Transverse colon (tissue), 4 donors: ENCODE measurements at regions not wholly inside any gene's neighbourhood (a gene's known extent, or its start where the extent isn't known, plus 50 kb on each side); places are given as distances from the start of the nearest gene placed in this dataset.

ENCODE experiments used
- DNase-seq: peaks from one replicate; pipeline ENCODE4 v3.0.0-alpha.2; 2019
- H3K27ac ChIP-seq, 4 donors: fragments of 200-600 bp; sonication (generic); 2 replicates each; pipeline ENCODE4 v1.5.1; 2016 to 2018; ENCODE audit warnings: inconsistent platforms in 4 of 4
- H3K27me3 ChIP-seq: fragments of 200-600 bp; sonication (generic); 2 replicates; pipeline ENCODE4 v1.5.1; 2017; ENCODE audit warnings: inconsistent platforms
- H3K36me3 ChIP-seq, 4 donors: fragments of 200-600 bp; sonication (generic); 2 replicates each; pipeline ENCODE4 v1.5.1; 2017 to 2019; ENCODE audit warnings: inconsistent platforms in 4 of 4
- H3K4me1 ChIP-seq, 4 donors: fragments of 200-600 bp; sonication (generic); 2 replicates each; pipeline ENCODE4 v1.5.1; 2017 to 2020; ENCODE audit warnings: inconsistent platforms in 4 of 4
- H3K4me3 ChIP-seq, 4 donors: fragments of 200-600 bp; sonication (generic); 1 replicate in 1 of 4; 2 replicates in 3 of 4; pipeline versions ENCODE4 v1.5.1 to v1.6.1; 2017 to 2019; ENCODE audit warnings: inconsistent platforms in 4 of 4
- H3K9me3 ChIP-seq, 2 donors: fragments of 200-600 bp; sonication (generic); 2 replicates each; pipeline ENCODE4 v1.5.1; 2017 to 2019; ENCODE audit warnings: inconsistent platforms in 2 of 2
- EP300 ChIP-seq: sonication (generic); formaldehyde crosslinking; IDR thresholded peaks from one replicate; pipeline ENCODE4 v1.6.1; 2017; ENCODE audit warnings: antibody characterized with exemption, low read depth
- POLR2A ChIP-seq: fragments of 450-650 bp; IDR thresholded peaks from one replicate; pipeline ENCODE4 v1.6.1; 2016; ENCODE audit warnings: antibody characterized with exemption, mild to moderate bottlenecking, moderate library complexity
- POLR2AphosphoS5 ChIP-seq, 3 donors: sonication (generic); formaldehyde crosslinking; IDR thresholded peaks; one replicate each; pipeline ENCODE4 v1.6.1; 2016; ENCODE audit warnings: antibody characterized with exemption in 3 of 3
- WGBS, 2 donors: methylation state at CpG; one replicate each; pipeline ENCODE4 v1.1.5; 2018; ENCODE audit warnings: low coverage in 1 of 2; 5-methylcytosine and 5-hydroxymethylcytosine counted together
- in situ Hi-C, 4 donors: fragments of 200-750 bp; cut with MboI; loops; one replicate each; pipeline versions ENCODE4 v1.15.0 to v1.15.1; 2017; ENCODE audit warnings: low sequenced_read_pairs in 3 of 4, low pct_ligation_motif_present in 1 of 4, low pct_unique_long_range_greater_than_20kb in 1 of 4
- intact Hi-C: fragments of 100-400 bp; cut with DNase I; formaldehyde crosslinking; loops from one replicate; pipeline ENCODE4 v1.15.1; 2023; ENCODE audit warnings: low total_unique reads
- TF ChIP-seq, protein P1 (sequence below), 5 experiments: fragments of 200-600 bp in 3 of 5; fragments of 450-650 bp in 2 of 5; sonication (generic) in 3 of 5; IDR thresholded peaks; 1 replicate in 2 of 5; 2 replicates in 3 of 5; pipeline ENCODE4 v1.5.1; 2016 to 2017; ENCODE audit warnings: antibody characterized with exemption in 5 of 5, inconsistent platforms in 3 of 5, mild to moderate bottlenecking in 2 of 5, moderate library complexity in 1 of 5

DNA sequence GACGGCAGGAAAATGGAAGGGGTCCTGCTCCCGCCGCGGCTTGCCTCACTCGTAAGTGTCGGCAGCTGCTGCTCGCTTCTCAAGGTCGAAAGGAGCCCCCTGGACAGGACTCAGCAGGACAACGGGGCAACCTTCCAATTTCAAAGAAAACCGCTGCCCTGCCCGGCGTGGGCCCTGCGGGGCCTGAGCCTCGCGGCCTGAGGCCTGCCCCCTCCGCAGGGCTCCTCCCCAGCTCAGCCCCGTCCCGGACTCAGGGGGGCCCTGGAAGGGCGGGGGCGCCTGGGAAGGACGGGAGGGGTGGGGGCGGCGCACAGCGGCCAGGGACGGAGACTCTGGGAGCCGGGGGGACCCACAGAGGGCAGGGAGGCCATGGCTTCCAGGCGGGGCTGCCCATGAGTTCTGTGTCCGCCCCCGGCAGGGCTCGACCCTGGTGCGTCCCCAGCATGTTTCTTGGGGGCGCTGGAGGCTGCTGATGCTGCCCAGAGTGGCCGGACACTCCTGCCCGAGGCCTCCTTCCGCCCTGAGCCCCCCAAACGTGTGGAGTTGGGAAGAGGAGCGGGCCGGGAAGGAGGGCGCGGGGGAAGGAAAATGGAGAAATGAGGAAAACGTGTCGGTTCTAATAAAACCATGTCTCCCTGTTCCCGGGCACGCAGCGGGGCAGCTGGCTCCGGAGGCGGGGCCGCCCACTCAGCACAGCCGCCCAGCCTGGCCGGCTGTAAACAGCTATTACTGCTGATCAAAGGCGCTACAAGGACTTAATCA lies 114.6 kb downstream of the DLL1 start:
- H3K4me1 ChIP-seq, result peaks cover 0 to 5% (median 0%) of the 10 kb centered on the region in 4 donors
- 68% methylated on average over 39 of the region's 51 CpGs; no CpG with 5 or more reads in 1 of the 2 donors for WGBS, 2 donors
- intact Hi-C loops, result no loop called here
- no peaks in the 10 kb centered on the region for H3K9me3 ChIP-seq
- H3K27ac ChIP-seq, result peak overlapping the region in 1 of 4 donors; percentile 20
- in situ Hi-C loops, result no loop called here
- no peak overlapping the region for H3K4me3 ChIP-seq
- H3K36me3 ChIP-seq, result no peaks in the 10 kb centered on the region
- TF ChIP-seq POLR2A (no peak), POLR2AphosphoS5 (IDR thresholded peaks at IDR 0.05) (no peak)
- H3K27me3 ChIP-seq, result no peaks in the 10 kb centered on the region
- DNase-seq, result no peak

DNA sequence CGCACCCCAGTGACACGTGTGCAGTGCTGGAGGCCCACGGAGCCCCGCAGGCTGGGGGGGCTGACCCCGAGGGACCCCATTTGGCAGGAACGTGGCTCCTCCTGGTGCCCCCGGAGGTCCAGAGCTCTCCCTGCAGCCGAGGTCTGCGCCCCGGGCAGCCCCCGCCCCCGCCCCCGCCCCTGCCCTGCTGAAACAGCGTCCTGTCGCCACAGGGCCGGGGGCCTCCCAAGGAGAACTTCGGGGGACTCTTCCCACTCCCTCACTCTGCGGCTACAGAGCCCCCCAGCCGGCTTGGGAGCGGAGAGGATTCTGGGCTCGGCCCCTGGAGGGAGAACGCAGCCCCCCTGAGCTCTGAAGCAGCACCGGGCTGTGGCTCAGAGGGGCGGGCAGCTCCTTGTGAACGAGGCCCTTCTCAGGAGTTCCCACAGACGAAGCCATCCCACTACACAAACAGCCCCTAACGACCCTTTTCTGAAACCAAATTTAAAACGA lies 115.2 kb downstream of the DLL1 start:
- intact Hi-C loops, result no loop called here
- WGBS, 2 donors, result 79% methylated on average over 27 of the region's 28 CpGs; no CpG with 5 or more reads in 1 of the 2 donors

DNA sequence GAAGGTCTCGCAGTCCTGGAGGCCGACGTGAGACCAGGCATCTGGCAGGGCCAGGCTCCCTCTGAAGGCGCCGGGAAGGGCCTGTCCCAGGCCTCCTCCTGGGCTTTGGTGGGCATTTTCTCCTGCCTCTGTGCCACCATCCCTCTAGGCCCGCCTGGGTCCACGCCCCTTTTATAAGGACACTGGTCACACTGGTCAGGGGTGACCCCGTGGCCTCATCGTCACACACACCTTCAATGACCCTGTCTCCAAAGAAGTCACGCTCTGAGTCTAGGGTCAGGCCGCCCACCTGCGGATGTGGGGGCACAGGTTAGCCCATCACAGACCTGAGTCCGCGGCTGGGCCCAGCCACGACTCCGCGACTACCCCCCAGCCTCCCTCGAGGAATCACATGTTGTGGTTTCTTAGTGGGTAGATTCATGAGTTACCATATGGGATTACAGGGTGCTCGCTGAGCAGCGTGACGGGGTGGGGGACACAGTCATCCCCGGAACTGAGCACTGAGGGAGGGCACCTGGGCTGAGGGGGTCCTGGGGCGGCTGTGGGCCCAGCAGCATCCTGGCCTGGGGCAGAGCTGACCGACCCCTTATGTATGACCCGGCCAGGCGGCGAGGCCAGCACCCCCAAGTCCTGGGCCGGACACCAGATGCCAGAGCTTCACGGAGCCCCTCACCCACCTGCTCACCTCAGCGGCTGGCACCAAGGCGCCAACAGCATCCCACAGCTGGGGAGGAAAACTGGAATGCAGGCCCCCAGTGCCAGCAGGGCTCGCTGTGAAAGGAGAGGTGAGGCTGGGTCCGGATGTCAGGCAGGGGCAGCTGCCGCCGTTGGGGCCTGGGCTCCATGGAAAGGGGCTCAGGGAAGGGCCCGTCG lies 115.9 kb downstream of the DLL1 start:
- in situ Hi-C loops, result no loop called here
- no peaks in the 10 kb centered on the region for H3K9me3 ChIP-seq
- peaks cover 0 to 5% (median 0%) of the 10 kb centered on the region in 4 donors for H3K4me1 ChIP-seq
- H3K27me3 ChIP-seq, result no peaks in the 10 kb centered on the region
- peak overlapping the region in 1 of 4 donors; percentile 58 for H3K27ac ChIP-seq
- no peaks in the 10 kb centered on the region for H3K36me3 ChIP-seq
- TF ChIP-seq POLR2AphosphoS5 (IDR thresholded peaks at IDR 0.05), result no peak
- TF ChIP-seq, protein P1, sequence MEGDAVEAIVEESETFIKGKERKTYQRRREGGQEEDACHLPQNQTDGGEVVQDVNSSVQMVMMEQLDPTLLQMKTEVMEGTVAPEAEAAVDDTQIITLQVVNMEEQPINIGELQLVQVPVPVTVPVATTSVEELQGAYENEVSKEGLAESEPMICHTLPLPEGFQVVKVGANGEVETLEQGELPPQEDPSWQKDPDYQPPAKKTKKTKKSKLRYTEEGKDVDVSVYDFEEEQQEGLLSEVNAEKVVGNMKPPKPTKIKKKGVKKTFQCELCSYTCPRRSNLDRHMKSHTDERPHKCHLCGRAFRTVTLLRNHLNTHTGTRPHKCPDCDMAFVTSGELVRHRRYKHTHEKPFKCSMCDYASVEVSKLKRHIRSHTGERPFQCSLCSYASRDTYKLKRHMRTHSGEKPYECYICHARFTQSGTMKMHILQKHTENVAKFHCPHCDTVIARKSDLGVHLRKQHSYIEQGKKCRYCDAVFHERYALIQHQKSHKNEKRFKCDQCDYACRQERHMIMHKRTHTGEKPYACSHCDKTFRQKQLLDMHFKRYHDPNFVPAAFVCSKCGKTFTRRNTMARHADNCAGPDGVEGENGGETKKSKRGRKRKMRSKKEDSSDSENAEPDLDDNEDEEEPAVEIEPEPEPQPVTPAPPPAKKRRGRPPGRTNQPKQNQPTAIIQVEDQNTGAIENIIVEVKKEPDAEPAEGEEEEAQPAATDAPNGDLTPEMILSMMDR (IDR thresholded peaks at IDR 0.05), result no peak
- no peak for DNase-seq
- intact Hi-C loops, result no loop called here
- no peak overlapping the region for H3K4me3 ChIP-seq
- 93% methylated on average over 5 to 37 of the region's 37 CpGs for WGBS, 2 donors

More for the DNA sequence above, 115.2 kb downstream of the DLL1 start:
- Histone ChIP-seq H3K4me3 (no peak overlapping the region), H3K27ac (no peak overlapping the region), H3K9me3 (no peaks in the 10 kb centered on the region), H3K27me3 (no peaks in the 10 kb centered on the region), H3K4me1 (peaks cover 0 to 5% (median 0%) of the 10 kb centered on the region in 4 donors), H3K36me3 (no peaks in the 10 kb centered on the region)
- TF ChIP-seq EP300, result no peak
- TF ChIP-seq, protein P1 (IDR thresholded peaks at IDR 0.05), result no peak
- TF ChIP-seq POLR2A, result no peak
- no peak for DNase-seq
- in situ Hi-C loops, result no loop called here

DNA sequence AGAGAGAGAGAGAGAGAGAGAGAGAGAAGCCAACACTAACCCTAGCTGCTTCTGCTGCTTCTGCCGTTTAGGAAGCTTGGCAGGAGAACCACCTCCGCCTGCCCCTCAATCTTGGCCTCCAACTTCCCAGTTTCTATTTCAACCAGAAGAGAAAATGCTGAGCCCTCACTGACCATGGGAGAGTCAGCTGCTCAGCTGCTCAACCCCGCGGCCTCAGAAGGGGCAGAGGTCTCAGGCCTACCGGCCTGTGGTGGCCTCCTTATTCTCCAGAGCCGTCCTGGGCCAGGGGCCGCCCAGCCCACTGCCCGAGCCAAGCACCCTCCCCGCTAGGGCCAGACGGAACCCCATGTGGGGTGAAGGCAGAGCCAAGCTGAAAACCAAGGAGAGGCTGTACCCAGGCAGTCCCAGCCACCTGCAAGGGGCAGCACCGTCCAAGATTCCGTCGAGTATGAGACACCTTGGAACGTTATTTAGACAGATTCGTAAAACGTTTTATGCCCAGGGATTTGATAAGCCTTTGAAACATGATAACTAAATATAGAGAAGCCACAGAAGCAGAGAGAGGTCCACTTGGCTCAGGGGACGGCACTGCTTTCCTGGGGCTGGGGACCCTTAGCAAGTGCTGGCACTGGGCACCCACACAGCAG lies 116.6 kb downstream of the DLL1 start:
- intact Hi-C loops, result no loop called here
- H3K4me3 ChIP-seq, result no peak overlapping the region
- no peaks in the 10 kb centered on the region for H3K9me3 ChIP-seq
- DNase-seq, result no peak
- peaks cover 0 to 5% (median 0%) of the 10 kb centered on the region in 4 donors for H3K4me1 ChIP-seq
- no peaks in the 10 kb centered on the region for H3K27me3 ChIP-seq
- H3K27ac ChIP-seq, result peak overlapping the region in 1 of 4 donors; percentile 58
- H3K36me3 ChIP-seq, result no peaks in the 10 kb centered on the region
- 51 to 66% methylated on average over 7 to 17 of the region's 17 CpGs for whole genome bisulfite sequencing, 2 donors
- in situ Hi-C loops, result no loop called here
- TF ChIP-seq, protein P1 (IDR thresholded peaks at IDR 0.05), result no peak
- no peak for TF ChIP-seq EP300
- no peak for TF ChIP-seq POLR2A
- TF ChIP-seq POLR2AphosphoS5 (IDR thresholded peaks at IDR 0.05), result no peak
